NCI-H460 (cell line): ENCODE measurements at regions not wholly inside any gene's neighbourhood (a gene's known extent, or its start where the extent isn't known, plus 50 kb on each side); places are given as distances from the start of the nearest gene placed in this dataset.

Experiments
- DNase-seq: peaks from one replicate; pipeline ENCODE4 v3.0.0-alpha.2; 2016; ENCODE audit warnings: low read depth; ENCODE audit errors: extremely low read depth

DNA sequence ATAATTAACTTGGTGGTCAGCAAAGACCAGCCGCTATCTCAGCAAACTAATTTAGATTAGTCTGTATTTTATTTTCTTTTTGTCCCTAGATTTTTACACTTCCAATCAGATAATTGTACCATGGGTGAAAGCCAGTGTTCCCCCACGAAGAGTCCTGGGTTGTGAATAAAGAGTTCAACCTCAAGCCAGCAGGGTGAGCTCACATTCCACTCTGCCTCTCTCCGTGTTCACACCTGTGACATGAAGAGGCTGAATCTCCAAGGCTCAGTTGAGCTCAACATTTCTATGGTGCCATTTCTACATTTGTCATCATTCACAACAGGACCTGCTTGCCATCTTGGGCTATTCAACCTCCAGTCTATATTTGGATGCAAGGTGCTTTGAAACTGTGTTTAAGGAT, 771.5 kb downstream of the GALR1 start:
- no peak for DNase-seq

DNA sequence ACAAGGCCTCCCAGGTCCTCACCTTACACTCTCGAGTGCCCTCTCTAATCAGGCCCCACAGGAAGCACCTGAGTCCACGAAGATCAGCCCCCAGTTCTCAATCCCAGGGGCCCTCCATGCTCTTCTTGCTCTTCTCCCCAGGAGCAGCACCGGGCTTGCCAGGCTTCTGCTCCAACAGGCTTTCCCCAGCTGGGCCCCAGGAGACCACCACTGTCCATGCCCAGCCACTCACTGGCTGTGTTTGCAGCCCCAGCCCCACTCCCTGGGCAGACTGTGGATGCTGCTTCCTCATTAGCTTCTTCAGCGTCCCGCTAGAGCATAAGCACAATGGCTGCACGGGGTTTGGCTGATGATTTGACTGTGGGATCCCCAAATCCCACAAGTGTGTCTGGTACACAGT, 781.9 kb downstream of the GALR1 start:
- DNase-seq = no peak

DNA sequence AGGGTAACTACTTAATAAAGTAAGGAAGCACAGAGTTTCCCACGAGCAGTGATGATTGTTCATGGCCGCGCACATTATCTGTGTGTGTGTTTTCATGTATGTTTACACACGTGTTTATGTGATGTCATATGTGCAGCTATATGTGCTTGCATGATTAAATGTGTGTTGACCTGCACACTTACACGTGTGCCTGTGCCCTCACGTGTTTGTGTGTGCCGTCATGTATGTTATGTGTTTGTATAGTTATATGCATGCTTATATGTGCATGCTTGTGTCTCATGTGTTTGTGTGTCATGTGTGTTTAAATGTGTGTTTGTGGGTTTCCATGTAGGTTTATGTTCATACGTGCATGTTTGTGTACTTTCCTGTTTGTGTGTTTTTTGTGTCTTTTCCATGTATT, 782.3 kb downstream of the GALR1 start:
- DNase-seq = no peak

DNA sequence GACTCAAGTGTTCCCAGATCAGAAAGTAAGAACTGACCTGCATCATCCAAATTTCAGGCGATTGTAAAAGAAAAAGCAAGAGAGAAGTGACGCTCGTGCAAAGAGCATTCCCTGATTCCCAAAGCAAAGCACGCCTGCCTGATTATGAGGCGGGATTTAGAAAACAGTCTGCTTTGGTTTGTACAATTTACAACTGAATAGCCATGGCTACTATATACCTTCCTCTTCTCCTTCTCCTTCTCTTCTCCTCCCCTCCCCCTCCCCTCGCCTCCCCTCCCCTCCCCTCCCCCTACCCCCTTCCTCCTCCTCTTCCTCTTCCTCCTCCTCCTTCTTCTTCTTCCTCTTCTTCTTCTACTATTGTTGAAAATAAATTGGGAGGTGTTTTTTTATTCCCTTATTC, 782.9 kb downstream of the GALR1 start:
- DNase-seq = no peak

DNA sequence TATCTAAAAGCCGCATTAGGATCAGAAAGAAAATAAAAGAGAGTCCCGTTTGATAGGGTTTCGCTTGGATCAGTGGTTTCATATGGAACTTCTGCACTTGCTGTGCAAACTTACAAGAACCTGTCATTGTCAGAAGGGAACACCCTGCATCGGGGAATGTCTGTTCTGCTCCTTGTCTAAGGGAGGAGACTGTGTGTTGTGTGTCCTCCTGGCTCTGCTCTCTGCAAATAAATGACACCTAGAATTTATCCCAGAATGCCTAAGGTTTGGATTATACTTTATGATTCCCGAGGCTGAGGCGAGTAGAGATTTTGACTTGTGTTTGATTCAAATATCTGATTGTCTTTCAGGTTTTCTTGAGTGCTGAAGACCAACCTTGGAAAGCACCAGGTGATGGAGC, 785.1 kb downstream of the GALR1 start:
- no peak for DNase-seq

DNA sequence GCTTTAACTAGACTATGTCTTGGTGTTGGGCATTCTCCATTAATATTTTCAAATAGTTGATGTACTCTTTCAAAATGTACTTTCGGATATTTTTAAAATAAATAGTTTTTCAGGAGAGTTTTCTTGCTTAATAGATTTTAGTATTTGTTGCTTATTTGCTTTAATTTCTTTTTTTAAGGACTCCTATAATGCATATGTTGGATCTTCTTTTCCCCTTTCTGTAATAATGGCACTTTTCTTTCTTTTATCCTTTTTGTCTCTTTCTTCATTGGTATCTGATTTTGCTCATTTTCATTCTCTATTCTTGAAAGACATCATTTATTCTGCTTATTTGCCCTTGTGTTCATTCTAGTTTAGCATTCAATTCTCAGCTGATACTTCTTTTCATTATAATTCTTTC, 791.6 kb downstream of the GALR1 start:
- DNase-seq = no peak

DNA sequence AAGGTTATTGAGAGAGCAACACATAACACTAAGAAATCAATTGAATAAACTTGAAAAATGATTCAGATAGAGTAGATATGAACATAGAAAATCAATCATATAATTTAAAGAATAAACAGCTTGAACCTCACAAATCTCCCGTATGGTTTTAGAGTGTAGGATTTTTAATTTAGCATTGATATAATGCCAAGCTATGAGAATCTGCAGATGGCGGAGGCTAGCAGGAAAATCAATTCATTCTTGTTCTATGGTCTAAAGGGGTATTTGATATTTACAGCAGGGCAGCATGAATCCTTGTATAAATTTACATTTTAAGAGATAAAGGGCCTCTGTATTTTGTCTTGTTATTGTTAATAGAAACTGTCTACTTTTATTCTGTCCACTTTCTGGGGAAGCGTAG, 797.0 kb downstream of the GALR1 start:
- no peak for DNase-seq

DNA sequence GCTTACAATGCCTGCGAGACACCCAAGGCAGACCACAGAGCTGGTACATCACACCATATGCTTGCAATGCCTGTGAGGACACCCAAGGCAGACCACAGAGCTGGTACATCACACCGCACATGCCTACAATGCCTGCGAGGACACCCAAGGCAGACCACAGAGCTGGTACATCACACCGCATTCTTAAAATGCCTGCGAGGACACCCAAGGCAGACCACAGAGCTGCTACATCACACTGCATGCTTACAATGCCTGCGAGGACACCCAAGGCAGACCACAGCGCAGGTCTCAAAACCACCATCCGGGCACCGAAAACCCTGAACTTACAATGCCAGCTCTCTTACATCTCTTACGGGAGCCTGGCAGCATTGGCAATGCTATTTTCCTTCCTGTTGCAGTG, 799.6 kb downstream of the GALR1 start:
- no peak for DNase-seq

DNA sequence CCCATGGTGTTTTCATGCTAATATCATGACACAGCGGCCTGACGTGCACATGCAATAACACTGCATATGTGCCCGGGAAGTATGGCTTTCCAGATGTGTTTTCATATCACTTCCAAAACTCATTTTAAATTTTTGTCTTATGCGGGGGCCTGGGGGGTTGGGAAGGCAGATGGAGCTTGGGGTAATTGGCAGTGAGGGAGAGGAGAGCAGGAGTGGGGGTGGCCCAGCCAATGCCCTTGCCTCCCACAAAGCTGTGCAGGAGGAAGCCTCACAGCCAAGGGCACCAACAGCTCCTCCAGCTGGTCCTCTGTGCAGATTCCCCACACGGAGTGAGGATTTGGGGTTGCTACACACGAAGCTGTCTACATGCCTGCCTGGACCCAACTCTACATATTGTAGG, 805.2 kb downstream of the GALR1 start:
- no peak for DNase-seq

DNA sequence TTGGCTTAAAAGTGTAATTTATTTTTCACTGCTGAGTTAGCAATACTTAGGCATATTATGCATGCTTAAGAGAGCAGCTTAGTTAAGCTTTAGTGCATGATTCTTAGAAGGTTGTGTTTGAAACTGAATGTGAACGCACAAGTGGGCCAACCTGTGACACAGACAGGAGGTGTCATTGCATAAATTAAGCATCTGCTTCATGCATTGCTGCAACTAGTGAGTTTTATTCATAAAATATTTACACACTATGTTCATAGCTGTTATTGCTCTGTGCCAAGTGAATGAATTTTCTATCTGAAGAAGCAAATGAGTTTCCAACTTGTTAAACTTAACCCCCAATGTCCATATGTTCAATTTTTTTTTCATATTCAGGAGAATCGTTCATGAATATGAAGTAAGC, 806.4 kb downstream of the GALR1 start:
- DNase-seq = no peak

DNA sequence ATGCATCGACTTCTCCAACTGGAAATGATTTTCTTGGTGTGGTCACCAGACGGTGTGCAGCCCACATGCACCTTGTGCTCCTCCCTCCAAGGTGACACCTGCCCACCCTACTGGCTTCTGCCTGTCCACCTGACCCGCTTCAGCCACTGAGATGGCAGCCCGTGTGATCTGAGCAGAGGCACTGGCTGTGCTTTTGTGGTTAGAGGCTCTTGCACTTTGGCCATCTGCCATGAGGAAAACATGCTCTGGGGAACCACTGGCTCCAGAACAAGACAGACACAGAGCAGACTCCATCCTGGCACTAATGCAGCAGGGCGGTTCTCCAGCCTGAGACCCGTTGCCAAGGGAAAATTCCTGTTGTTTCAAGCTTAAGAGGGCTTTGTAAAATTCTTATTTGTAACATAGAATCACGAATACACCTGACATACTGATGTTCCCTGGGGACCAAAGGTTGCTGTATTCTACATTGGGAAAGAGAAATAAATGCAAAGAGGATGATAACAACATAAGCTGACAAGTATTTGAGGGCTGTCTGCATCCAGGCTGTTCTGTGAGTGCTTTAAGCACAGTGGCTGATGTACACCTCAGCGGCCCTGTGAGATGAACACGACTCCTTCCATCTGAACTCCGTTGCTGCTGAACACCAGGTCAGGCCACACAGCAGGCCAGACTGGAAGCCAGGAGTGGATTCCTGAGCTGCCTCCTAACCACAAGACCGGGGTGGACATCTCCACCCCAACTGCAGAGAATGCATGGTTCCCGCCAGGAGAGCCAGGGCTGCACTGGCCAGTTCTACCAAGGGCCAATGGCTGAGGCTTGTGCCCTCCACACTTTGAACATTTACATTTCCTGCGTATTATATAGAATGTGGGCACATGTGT, 820.4 kb downstream of the GALR1 start:
- DNase-seq = no peak

DNA sequence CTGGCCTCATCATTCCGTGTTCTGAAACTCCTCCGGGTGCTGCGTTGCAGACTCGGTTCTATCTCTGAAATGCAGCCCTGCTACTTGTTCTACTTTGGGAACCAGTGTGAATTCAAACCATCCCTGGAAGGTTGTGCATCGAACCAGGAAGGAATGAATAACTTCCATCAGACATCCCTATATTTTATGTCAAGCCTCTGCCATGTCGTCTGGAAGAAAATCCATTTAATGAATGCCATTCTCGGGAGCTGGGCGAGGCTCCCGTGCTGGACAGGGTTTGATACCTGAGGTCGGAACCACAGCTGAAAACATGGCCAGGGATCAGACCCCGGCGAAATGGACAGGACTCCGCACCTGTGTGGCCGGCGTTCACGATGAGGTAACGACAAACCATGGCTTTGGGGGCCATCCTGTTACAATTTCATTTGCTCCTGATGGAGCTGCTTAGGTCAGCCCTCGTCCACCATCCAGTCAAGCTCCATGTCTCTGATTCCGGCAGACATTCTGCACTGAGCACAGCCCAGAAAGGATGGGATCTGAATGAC, 821.6 kb downstream of the GALR1 start:
- no peak for DNase-seq

DNA sequence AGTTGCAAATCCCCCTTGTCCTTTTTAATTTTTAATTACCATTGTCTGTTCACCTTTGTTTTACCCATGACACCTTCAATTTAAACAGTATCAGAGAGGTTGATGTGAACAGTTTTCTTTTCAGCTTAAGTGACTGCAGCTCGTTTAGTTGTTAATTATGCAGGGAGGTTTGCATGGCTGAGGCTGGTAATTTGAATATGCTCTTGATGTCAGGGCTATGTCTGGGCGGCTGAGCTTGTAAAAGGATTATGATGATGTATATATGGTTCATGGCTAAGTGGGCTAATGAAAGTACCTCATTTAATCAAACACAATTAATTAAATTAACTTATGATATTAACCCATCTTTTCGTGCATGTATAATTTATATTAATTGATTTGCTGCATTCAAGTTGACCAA, 822.1 kb downstream of the GALR1 start:
- no peak for DNase-seq

DNA sequence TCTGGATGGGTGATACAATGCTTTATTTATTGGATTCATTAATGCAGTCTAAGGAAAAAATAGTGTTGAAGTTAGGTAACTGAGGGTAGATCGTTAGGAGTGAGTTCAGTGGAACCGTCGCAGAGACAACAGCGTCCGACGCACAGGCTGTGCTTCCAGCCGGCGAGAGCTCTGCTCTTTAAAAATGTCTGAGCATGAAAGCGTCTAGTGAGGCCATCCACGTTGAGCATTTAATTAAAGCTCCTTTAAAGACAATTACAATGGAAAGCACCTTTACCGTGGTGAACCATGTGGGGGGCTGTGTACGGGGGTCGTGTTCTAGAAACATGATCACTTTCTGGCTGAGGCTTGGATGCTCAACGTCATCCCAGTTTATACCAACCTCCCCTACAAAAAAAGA, 822.7 kb downstream of the GALR1 start:
- no peak for DNase-seq

DNA sequence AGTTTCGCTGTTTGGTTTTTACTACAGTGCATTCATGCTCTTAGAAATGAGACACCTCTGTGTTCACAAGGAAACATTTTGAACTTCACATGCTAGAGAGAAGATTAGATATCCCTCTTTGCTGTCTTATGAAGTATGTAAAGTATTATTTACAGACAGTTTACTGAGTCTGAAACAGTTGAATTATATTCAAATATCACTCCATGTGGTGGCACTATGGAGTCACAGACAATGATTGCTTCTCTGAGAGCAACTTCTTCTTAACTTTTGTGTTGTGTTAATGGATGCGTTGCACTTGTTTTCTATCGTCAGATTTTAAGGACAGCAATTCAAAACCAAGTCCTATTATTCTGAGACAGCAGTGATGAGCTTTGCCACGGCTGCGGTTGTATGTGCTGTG, 823.6 kb downstream of the GALR1 start:
- DNase-seq = no peak

DNA sequence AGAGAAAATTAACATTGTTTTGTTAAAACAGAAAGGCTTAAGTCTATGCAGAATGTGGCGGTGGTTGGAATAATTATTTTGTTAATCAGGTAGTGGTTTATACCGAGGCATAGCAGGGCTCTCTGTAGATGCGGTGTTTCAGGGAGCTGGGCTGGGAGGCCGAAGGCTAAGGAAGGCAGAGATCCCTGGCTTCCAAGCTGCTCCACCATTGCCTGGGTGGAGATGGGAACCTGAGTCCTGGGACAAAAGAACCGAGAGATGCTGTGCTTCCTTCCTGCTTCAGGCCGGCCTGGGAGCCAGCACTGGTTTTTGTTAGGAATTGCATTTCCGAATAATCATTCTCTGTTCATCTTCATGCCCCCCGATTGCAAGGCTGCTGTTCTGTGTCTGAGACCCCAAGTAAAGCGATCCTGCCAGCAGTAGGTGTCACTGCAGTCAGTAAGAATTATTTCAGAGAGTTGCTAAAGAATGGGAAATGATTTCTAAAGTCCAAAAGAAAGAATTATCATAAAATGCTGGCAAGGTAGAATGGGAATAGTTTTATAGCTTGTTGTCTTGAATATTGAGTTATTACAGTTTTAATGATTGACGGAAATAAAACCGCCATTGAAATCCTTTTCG, 824.9 kb downstream of the GALR1 start:
- no peak for DNase-seq

DNA sequence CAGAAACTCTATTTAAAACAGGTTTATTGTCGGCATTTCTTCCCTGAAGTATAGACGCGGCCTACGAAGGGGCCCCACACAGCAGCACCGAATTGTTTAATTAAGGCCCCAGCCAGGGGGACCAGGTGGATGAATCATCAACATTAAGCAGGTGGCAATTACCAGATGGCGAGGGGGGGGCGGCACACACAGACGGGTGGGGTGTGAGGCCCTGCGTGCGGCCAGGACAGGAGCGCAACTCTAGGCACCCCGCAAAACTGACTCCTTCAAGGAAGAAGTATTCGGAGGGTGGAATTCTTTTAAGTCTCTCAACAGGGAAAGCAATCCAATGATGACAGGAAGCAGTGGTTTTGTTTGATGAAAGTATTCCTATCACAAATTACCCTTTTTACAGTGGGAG, 830.4 kb downstream of the GALR1 start:
- DNase-seq = no peak

DNA sequence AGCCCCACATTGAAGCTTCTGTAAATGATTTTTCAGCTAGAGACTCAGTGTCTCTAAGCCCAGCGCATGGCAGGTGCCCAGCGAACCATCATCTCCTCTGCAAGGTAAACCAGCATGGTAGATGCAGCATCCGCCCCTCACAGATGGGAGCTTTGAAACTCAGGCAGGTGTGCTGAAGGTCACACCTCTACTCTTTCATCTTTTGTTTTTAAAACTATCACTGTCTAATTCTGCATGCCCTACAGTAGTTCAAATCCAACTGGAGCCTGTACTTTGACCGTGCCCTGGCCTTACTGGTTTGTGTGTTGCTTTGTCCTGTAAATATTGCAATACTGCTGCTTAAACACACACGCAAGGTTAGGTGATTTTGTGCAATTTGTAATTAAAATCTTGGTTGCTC, 831.1 kb downstream of the GALR1 start:
- no peak for DNase-seq

DNA sequence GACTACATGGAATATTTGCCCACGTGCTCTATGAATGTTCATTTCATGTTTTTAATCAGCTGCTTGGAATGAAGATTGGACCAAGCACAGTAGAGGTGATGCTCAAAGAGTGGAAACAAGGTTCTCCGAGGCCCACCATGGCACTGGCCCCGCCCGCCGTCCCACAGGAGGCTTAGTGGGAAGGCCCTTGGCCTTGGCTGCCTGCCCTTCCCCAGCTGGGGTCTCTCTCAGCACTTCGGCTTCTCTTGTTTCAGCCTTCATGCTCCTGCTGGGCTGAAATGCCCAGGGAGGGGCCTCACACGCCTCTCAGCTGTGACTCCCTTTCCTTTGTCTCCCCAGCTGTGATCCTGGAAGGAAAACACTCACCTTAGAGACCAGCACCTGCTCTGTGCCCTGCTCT, 833.2 kb downstream of the GALR1 start:
- DNase-seq = no peak

DNA sequence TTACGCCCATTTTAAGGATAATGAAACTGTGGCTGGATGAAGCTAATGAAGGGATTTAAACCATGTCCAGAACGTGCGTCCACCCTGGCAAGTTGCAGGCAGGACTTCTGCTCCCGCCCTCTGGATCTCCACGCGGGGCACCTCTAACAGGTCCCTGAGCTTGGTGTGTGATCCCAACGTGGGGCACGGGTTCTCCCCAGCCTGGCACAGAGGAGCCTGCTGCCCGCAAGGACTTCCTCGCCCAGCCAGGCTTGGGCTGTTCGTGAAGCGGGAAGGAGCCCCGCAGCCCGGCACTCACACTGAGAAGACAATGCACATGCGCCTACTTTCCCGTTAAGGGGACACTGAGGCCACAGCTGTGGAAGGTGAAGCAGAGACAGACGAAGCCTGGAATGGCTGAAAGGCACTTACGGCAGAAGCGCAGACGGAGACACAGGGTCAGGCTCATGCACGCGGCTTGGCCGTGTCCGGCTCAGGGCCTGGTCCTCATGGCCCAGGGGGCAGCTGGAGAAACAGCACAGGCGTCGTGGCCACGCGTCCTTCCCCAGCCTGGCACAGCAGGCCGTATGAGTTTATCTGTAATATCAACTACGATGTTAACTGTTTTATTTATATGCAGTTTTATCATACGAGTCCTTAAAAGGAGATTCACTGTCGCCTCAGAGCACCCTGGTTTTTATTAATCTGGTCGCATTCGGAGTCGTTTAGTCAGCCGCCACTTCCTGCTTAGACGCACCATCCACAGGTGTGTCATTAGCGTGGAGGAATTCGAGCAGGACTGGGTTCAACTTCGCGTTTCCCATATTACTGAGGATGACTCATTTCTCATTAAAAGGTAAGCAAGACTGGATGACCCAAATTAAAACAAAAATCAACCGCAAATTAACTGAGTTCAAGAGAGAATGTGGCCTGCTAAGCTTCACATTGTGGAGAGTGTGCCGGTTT, 835.9 kb downstream of the GALR1 start:
- DNase-seq = no peak

DNA sequence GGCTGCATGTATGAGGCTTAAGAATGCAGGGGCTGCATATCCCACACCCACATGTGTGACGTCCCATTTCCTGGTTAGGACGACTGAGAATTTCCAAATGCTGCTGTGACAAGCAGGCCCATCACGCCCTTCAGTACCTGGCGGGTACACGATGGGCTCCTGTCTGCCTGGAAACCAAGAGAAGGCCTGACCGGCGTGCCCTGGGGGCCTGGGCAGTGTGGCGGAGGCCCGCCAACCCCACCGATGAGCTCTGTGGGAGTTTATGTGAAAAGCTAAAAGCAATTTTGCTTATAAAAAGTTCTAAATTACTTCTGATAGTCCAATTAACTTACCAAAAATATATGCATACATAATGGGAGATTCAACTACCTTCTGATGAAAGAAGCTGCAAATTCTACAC, 837.3 kb downstream of the GALR1 start:
- no peak for DNase-seq
